GM12878 (cell line): ENCODE measurements at regions not wholly inside any gene's neighbourhood (a gene's known extent, or its start where the extent isn't known, plus 50 kb on each side); places are given as distances from the start of the nearest gene placed in this dataset.

Source experiments
- BCLAF1 ChIP-seq: fragments of 450-650 bp; IDR thresholded peaks from 2 replicates; pipeline ENCODE4 v1.6.1; 2017; ENCODE audit warnings: antibody characterized with exemption, mild to moderate bottlenecking, moderate library complexity
- CTCF ChIP-seq, 3 experiments: IDR thresholded peaks in 2 of 3; conservative IDR thresholded peaks in 1 of 3; 2 replicates each; pipeline ENCODE4 v1.5.1; 2011; ENCODE audit warnings: low read depth in 3 of 3, low read length in 3 of 3, mild to moderate bottlenecking in 3 of 3, control low read depth in 2 of 3, moderate library complexity in 2 of 3, inconsistent platforms in 1 of 3, mixed read lengths in 1 of 3; ENCODE audit not compliant: control insufficient read depth in 2 of 3, insufficient read depth in 1 of 3; ENCODE audit errors: extremely low read depth in 1 of 3
- E2F4 ChIP-seq: IDR thresholded peaks from 2 replicates; pipeline ENCODE4 v1.6.1; 2012; ENCODE audit warnings: low read depth, low read length, improper control_type of control experiment
- EP300 ChIP-seq, 2 experiments: fragments of 150-350 bp in 1 of 2; IDR thresholded peaks; 2 replicates each; pipeline ENCODE4 v1.6.1; 2011 to 2012; ENCODE audit warnings: low read depth in 2 of 2, low read length in 2 of 2, borderline replicate concordance in 1 of 2, improper control_type of control experiment in 1 of 2, inconsistent platforms in 1 of 2; ENCODE audit not compliant: control insufficient read depth in 1 of 2
- FOXK2 ChIP-seq: fragments of 450-650 bp; IDR thresholded peaks from 2 replicates; pipeline ENCODE4 v1.6.1; 2017; ENCODE audit warnings: mild to moderate bottlenecking, moderate library complexity
- RCOR1 ChIP-seq: conservative IDR thresholded peaks from 2 replicates; pipeline ENCODE4 v1.6.1; 2012; ENCODE audit warnings: low read depth, low read length, improper control_type of control experiment
- RUNX3 ChIP-seq: IDR thresholded peaks from 2 replicates; pipeline ENCODE4 v1.6.1; 2012; ENCODE audit warnings: low read length, inconsistent platforms
- STAT3 ChIP-seq: IDR thresholded peaks from 2 replicates; pipeline ENCODE4 v1.6.1; 2011; ENCODE audit warnings: low read depth, low read length, improper control_type of control experiment
- ZNF24 ChIP-seq: fragments of 450-650 bp; IDR thresholded peaks from 2 replicates; pipeline ENCODE4 v1.6.1; 2017; ENCODE audit warnings: antibody characterized with exemption, mild to moderate bottlenecking

GRCh38 chr2:15808944-15809343 lies 131.4 kb upstream of the MYCN start:
- no peak for TF ChIP-seq STAT3
- no peak for TF ChIP-seq CTCF (IDR thresholded peaks at IDR 0.05 in 2 of 3, conservative IDR thresholded peaks at IDR 0.05 in 1 of 3; ENCODE audit: control insufficient read depth in 2 of 3, extremely low read depth in 1 of 3, insufficient read depth in 1 of 3, low read depth in 3 of 3, low read length in 3 of 3)
- TF ChIP-seq FOXK2, result no peak
- TF ChIP-seq RUNX3, result no peak
- no peak for TF ChIP-seq EP300 (IDR thresholded peaks at IDR 0.05; ENCODE audit: borderline replicate concordance in 1 of 2, control insufficient read depth in 1 of 2, low read depth in 2 of 2, low read length in 2 of 2)
- TF ChIP-seq RCOR1, result no peak
- TF ChIP-seq BCLAF1, result no peak
- TF ChIP-seq ZNF24, result no peak
- TF ChIP-seq E2F4, result no peak
